T-helper 2 cell treated with Interferon-gamma antibody and Interleukin-4, amounts not matched to agents 5 μg/mL and 100 μg/mL, for 36 hours (primary cell): ENCODE measurements at regions not wholly inside any gene's neighbourhood (a gene's known extent, or its start where the extent isn't known, plus 50 kb on each side); places are given as distances from the start of the nearest gene placed in this dataset.

Source experiments
- DNase-seq: peaks from one replicate; pipeline ENCODE4 v3.0.0; 2021; ENCODE audit warnings: low spot score
- H3K27ac Mint-ChIP-seq: one replicate; pipeline ENCODE4 v1.8.0; 2021; ENCODE audit warnings: mild to moderate bottlenecking, mixed read lengths
- H3K27me3 Mint-ChIP-seq: one replicate; pipeline ENCODE4 v1.8.0; 2021; ENCODE audit warnings: low read depth, mixed read lengths
- H3K36me3 Mint-ChIP-seq: one replicate; pipeline ENCODE4 v1.8.0; 2021; ENCODE audit warnings: low read depth, mixed read lengths
- H3K4me1 Mint-ChIP-seq: one replicate; pipeline ENCODE4 v1.8.0; 2021; ENCODE audit warnings: low read depth, mixed read lengths
- H3K4me3 Mint-ChIP-seq: one replicate; pipeline ENCODE4 v1.8.0; 2022; ENCODE audit warnings: mild to moderate bottlenecking, moderate library complexity, mixed read lengths
- H3K9me3 Mint-ChIP-seq: one replicate; pipeline ENCODE4 v1.8.0; 2021; ENCODE audit warnings: mixed read lengths

GRCh38 chr2:7329465-7329864, 412.3 kb downstream of the RNF144A start:
- H3K4me3 Mint-ChIP-seq = no peak overlapping the region
- DNase-seq = no peak
- no peaks in the 10 kb centered on the region for H3K9me3 Mint-ChIP-seq
- H3K4me1 Mint-ChIP-seq = peaks cover 1% of the 10 kb centered on the region
- H3K27ac Mint-ChIP-seq = no peak overlapping the region
- H3K27me3 Mint-ChIP-seq = peaks cover 15% of the 10 kb centered on the region
- H3K36me3 Mint-ChIP-seq = no peaks in the 10 kb centered on the region

- Mint-ChIP-seq H3K36me3 (no peaks in the 10 kb centered on the region), H3K27ac (no peak overlapping the region), H3K9me3 (no peaks in the 10 kb centered on the region), H3K27me3 (peaks cover 24% of the 10 kb centered on the region), H3K4me1 (peaks cover 1% of the 10 kb centered on the region), H3K4me3 (no peak overlapping the region)
- DNase-seq = no peak
These were observed 416.1 kb downstream of the RNF144A start for GRCh38 chr2:7333189-7333765.

DNA sequence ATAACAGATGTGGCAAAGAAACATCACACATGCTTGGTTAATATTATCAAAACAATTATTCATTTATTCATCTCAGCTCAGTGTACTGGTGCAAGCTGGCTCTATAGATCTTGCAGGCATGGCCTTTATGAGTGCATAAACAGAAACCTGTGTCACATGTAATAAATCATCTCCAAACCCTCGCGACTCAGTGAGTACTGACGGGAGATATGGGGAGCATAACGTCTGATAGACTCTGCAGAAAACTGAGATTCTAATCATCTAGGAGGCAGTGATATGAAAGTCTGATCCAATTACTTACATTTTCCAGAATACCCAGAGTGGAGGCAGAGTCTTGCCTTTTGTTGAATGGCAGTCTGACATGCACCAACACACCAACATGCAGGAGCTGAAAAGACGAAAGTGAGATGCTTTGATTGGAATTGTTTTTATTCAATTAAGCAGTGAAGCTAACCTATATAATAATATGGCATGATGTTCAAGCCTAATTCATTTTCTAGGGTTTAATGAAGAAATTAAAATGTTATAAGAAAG, 416.8 kb downstream of the RNF144A start:
- H3K27me3 Mint-ChIP-seq = peaks cover 24% of the 10 kb centered on the region
- H3K4me3 Mint-ChIP-seq = no peak overlapping the region
- no peaks in the 10 kb centered on the region for H3K4me1 Mint-ChIP-seq
- no peak overlapping the region for H3K27ac Mint-ChIP-seq
- no peaks in the 10 kb centered on the region for H3K36me3 Mint-ChIP-seq
- H3K9me3 Mint-ChIP-seq = no peaks in the 10 kb centered on the region
- no peak for DNase-seq

- Mint-ChIP-seq H3K36me3 (no peaks in the 10 kb centered on the region), H3K27ac (no peak overlapping the region), H3K4me1 (no peaks in the 10 kb centered on the region), H3K4me3 (no peak overlapping the region), H3K9me3 (no peaks in the 10 kb centered on the region), H3K27me3 (peaks cover 19% of the 10 kb centered on the region)
- no peak for DNase-seq
These were observed 421.7 kb downstream of the RNF144A start for GRCh38 chr2:7338961-7339360.

DNA sequence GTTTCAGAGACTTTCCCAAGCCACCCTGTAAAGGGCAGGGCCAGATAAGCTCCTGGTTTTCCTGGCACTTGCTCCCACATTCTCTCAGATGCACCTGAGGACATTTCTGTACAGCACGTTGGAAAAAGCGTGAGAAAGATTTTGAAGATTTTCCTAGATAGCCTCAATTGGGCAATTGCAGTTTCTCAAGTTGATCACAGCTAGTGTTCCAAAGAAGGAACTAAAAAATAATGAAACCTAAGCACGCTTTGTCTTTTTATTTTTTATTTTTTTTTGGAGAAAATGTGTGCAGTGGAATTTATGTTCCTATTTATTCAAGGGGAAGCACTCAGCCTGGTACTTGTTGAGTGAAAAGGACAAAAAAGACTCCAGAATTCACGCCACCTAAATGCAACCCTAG, 429.1 kb downstream of the RNF144A start:
- Mint-ChIP-seq H3K4me1 (no peaks in the 10 kb centered on the region), H3K27me3 (peaks cover 7% of the 10 kb centered on the region)

GRCh38 chr2:7348761-7349160, 431.5 kb downstream of the RNF144A start:
- Mint-ChIP-seq H3K27me3 (peaks cover 7% of the 10 kb centered on the region), H3K4me3 (no peak overlapping the region), H3K36me3 (no peaks in the 10 kb centered on the region), H3K9me3 (no peaks in the 10 kb centered on the region), H3K4me1 (no peaks in the 10 kb centered on the region), H3K27ac (no peak overlapping the region)
- no peak for DNase-seq

More for the DNA sequence above, 429.1 kb downstream of the RNF144A start:
- no peaks in the 10 kb centered on the region for H3K9me3 Mint-ChIP-seq
- no peaks in the 10 kb centered on the region for H3K36me3 Mint-ChIP-seq
- H3K4me3 Mint-ChIP-seq = no peak overlapping the region
- no peak overlapping the region for H3K27ac Mint-ChIP-seq
- DNase-seq = no peak

- Mint-ChIP-seq H3K36me3 (no peaks in the 10 kb centered on the region), H3K4me1 (no peaks in the 10 kb centered on the region), H3K9me3 (no peaks in the 10 kb centered on the region), H3K27ac (no peak overlapping the region), H3K27me3 (peaks cover 5% of the 10 kb centered on the region), H3K4me3 (no peak overlapping the region)
- DNase-seq = no peak
These were observed 435.0 kb downstream of the RNF144A start for GRCh38 chr2:7352191-7352590.

- Mint-ChIP-seq H3K27ac (no peak overlapping the region), H3K27me3 (peaks cover 5% of the 10 kb centered on the region), H3K9me3 (no peaks in the 10 kb centered on the region), H3K4me1 (no peaks in the 10 kb centered on the region), H3K36me3 (no peaks in the 10 kb centered on the region), H3K4me3 (no peak overlapping the region)
- DNase-seq = no peak
These were observed 436.4 kb downstream of the RNF144A start for GRCh38 chr2:7353571-7353970.

DNA sequence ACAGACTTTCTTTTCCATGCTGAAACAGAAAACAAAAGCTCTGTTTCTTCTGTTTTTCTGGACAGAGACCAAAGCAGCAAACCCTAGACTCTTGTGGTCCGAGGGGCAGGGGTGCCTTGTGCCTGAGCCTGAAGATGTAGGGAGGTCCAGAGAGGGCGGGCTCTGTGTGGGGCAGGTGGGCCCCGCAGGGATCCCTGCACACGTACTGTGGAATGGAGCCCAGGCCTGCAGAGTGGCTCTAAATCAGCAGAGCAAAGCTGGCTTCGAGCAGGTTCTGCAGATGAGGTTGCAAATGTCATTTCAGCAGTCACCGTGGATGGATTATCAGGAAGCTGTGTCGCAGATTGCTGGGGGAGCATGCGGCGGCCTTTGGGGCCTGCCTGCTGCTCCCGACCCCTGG, 438.6 kb downstream of the RNF144A start:
- Mint-ChIP-seq H3K36me3 (no peaks in the 10 kb centered on the region), H3K9me3 (no peaks in the 10 kb centered on the region), H3K27me3 (no peaks in the 10 kb centered on the region), H3K4me1 (no peaks in the 10 kb centered on the region), H3K27ac (no peak overlapping the region), H3K4me3 (no peak overlapping the region)
- no peak for DNase-seq

DNA sequence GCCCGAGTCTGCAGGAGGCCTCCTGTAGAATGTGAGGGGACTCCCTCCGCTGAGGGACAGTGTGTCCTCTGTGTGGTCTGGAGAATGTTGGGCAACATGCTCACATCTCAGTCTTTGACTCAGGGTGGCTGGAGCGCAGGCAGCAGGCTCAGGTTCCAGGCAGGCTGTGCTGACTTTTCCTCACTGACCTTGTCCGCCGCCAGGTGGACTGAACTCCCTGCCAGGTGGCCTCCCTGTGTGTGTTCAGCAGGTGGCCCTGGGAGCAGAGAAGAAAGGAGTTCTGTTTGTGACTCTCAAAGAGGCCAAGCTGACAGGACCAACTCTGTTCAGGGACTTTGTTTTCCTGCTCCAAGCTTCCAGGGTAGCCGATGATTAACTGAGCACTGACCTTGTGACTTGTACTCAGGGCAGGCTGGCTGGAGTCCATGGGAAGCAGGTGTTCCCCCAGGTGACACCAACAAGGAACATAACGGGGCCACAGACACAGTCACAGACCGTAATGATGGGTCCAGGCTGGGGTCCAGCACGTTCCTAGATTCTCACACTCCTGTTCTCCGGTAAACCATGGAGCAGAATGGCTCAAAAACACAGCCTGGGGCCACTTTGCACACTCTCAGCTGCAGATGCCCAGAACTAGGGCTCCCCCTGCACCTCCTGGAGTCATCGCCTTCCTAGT, 439.8 kb downstream of the RNF144A start:
- H3K27me3 Mint-ChIP-seq = no peaks in the 10 kb centered on the region
- no peaks in the 10 kb centered on the region for H3K4me1 Mint-ChIP-seq
- no peak overlapping the region for H3K27ac Mint-ChIP-seq
- no peak overlapping the region for H3K4me3 Mint-ChIP-seq
- H3K9me3 Mint-ChIP-seq = no peaks in the 10 kb centered on the region
- H3K36me3 Mint-ChIP-seq = no peaks in the 10 kb centered on the region
- no peak for DNase-seq

DNA sequence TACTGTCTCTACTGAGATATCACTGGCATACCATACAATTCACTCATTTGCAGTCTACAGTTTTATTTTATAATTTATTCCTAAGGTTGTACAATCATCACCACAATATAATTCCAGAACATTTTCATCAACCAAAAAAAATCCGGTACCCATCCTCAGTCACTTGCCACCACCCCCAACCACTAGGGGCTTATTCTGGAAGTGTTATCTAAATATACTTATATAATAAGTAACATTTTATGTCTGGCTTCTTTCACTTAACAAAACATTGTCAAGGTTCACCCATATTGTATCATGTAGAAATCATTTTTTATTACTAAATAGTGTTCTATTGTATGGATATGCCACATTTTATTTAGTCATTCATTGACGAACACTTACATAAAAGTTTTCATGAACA, 440.8 kb downstream of the RNF144A start:
- H3K27me3 Mint-ChIP-seq = no peaks in the 10 kb centered on the region
- no peaks in the 10 kb centered on the region for H3K36me3 Mint-ChIP-seq
- H3K9me3 Mint-ChIP-seq = no peaks in the 10 kb centered on the region
- H3K4me1 Mint-ChIP-seq = no peaks in the 10 kb centered on the region
- H3K4me3 Mint-ChIP-seq = no peak overlapping the region
- no peak overlapping the region for H3K27ac Mint-ChIP-seq
- no peak for DNase-seq

- Mint-ChIP-seq H3K27me3 (no peaks in the 10 kb centered on the region), H3K4me3 (no peak overlapping the region), H3K4me1 (no peaks in the 10 kb centered on the region), H3K9me3 (no peaks in the 10 kb centered on the region), H3K27ac (no peak overlapping the region), H3K36me3 (no peaks in the 10 kb centered on the region)
- no peak for DNase-seq
These were observed 441.7 kb downstream of the RNF144A start for GRCh38 chr2:7358865-7359447.

DNA sequence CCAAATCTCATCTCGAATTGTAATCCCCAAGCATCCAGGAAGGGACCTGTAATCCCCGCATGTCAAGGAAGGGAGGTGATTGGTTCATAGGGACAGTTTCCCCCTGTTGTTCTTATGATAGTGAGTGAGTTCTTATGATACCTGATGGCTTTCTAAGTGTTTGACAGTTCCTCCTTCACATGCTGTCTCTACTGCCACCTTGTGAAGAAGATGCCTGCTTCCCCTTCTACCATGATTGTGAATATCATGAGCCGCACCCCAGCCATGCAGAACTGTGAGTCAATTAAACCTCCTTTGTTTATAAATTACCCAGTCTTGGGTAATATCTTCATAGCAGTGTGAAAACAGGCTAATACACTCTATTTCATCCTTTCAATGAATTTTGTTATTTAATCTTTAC, 446.7 kb downstream of the RNF144A start:
- Mint-ChIP-seq H3K27me3 (no peaks in the 10 kb centered on the region), H3K9me3 (peaks cover 12% of the 10 kb centered on the region), H3K4me1 (no peaks in the 10 kb centered on the region), H3K36me3 (no peaks in the 10 kb centered on the region), H3K27ac (no peak overlapping the region), H3K4me3 (no peak overlapping the region)
- DNase-seq = no peak

- no peak overlapping the region for H3K4me3 Mint-ChIP-seq
- no peaks in the 10 kb centered on the region for H3K36me3 Mint-ChIP-seq
- peaks cover 18% of the 10 kb centered on the region for H3K9me3 Mint-ChIP-seq
- H3K27ac Mint-ChIP-seq = no peak overlapping the region
- H3K4me1 Mint-ChIP-seq = no peaks in the 10 kb centered on the region
- no peak for DNase-seq
- peaks cover 2% of the 10 kb centered on the region for H3K27me3 Mint-ChIP-seq
These were observed 451.0 kb downstream of the RNF144A start for GRCh38 chr2:7368211-7368610.
